AG10803 (cell line): ENCODE measurements at regions not wholly inside any gene's neighbourhood (a gene's known extent, or its start where the extent isn't known, plus 50 kb on each side); places are given as distances from the start of the nearest gene placed in this dataset.

Experiments
- DNase-seq: peaks from one replicate; pipeline ENCODE4 v3.0.0; 2010; ENCODE audit warnings: low read depth
- H3K4me3 ChIP-seq: 2 replicates; pipeline ENCODE4 v1.5.1; 2011; ENCODE audit warnings: mild to moderate bottlenecking, low read length, control low read depth
- TF ChIP-seq, protein P1 (sequence below): conservative IDR thresholded peaks from 2 replicates; pipeline ENCODE4 v1.5.1; 2011; ENCODE audit warnings: mild to moderate bottlenecking, low read length, control low read depth, inconsistent platforms

DNA sequence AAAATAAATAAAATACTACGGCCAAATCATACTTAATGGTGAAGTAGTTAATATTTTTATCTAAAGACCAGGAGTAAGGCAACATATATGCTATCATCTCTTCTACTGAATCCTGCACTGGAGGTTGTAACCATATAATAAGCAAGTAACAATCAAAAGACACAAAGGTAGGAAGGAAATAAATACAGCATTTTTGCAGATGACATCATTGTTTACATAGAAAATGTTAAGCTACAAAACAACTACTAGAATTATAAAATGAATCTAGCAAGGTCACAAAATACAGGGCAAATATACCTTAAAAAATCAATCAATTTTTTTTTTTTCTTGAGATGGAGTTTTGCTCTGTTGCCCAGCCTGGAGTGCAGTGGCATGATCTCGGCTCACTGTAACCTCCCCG is 51.6 kb upstream of the BDKRB2 start:
- no peak overlapping the region for H3K4me3 ChIP-seq
- DNase-seq = no peak
- TF ChIP-seq, protein P1, sequence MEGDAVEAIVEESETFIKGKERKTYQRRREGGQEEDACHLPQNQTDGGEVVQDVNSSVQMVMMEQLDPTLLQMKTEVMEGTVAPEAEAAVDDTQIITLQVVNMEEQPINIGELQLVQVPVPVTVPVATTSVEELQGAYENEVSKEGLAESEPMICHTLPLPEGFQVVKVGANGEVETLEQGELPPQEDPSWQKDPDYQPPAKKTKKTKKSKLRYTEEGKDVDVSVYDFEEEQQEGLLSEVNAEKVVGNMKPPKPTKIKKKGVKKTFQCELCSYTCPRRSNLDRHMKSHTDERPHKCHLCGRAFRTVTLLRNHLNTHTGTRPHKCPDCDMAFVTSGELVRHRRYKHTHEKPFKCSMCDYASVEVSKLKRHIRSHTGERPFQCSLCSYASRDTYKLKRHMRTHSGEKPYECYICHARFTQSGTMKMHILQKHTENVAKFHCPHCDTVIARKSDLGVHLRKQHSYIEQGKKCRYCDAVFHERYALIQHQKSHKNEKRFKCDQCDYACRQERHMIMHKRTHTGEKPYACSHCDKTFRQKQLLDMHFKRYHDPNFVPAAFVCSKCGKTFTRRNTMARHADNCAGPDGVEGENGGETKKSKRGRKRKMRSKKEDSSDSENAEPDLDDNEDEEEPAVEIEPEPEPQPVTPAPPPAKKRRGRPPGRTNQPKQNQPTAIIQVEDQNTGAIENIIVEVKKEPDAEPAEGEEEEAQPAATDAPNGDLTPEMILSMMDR = no peak
